HG03025 (cell line): ENCODE measurements at regions not wholly inside any gene's neighbourhood (a gene's known extent, or its start where the extent isn't known, plus 50 kb on each side); places are given as distances from the start of the nearest gene placed in this dataset.
"Not testable (repeated sequence)": the region's sequence is repeated elsewhere in the genome, so short reads cannot be mapped to it uniquely, and the experiment has no call there.

Experiments
- ATAC-seq: cut with Tn5 transposase; IDR thresholded peaks from one replicate; pipeline ENCODE4 v1.9.1; 2021; ENCODE audit warnings: mild to moderate bottlenecking, moderate library complexity; ENCODE audit not compliant: unreplicated experiment, low FRiP score

DNA sequence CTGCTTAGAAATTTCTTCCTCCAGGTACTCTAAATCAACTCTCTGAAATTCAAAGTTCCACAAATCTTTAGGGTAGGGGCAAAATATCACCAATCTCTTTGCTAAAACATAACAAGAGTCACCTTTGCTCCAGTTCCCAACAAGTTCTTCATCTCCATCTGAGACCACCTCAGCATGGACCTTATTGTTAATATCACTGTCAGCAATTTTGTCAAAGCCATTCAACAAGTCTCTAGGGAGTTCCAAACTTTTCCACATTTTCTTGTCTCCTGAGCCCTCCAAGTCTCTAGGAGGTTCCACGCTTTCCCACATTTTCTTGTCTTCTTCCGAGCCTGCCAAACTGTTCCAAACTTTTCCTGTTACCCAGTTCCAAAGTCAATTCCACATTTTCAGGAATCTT lies 255.9 kb downstream of the TDRD15 start:
- ATAC-seq = not testable (repeated sequence)

DNA sequence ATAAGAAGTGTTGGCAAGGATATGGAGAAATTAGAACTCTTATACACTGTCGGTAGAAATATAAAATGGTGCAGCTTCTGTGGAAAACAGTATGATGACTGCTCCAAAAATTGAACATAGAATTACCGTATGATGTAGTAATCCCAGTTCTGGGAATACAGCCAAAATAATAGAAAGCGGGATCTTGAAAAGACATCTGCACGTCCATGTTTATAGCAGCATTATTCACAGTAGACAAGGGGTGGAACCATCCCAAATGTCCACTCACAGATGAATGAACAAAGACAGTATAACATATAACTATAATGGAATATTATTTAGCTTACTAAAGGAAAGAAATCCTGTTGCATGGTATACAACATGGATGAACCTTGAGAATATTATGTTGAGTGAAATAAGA lies 257.7 kb downstream of the TDRD15 start:
- ATAC-seq = no peak

DNA sequence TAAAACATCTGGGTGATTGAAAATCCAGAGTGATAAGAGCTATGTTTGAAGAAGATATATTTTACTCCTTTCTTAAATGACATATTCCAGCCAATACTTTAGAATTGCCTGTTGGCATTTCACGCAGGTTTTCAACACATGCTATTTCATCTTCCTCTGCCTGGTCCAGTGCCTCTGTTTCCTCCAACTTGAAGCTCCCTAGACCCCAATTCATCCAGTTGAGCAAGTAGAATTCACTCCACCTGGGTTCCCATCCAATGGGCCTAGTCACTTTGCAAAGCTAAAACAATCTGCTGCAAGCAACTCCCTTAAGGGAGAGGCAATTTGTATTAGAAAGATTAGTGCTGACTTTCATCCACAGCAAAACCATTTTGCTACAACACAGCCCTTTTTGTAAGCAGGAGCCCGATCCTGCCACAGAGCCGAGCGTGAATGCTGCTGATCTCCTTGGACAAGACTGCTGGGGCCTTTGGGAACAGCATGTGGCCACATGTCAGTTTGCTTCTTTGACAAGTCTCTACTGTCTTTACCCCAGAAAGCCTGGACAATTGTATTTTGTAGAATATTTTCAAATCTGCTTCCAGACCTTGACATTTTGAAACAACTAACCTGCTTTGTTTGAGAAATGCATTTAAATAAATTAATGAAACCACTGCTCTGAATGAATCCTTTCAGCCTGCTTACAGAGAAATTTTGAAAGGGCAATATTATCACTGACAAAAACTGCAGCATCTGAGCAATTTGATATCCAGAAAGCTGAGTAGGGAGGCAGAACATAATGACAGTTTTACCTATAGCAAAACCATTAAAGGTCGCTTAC lies 259.1 kb downstream of the TDRD15 start:
- ATAC-seq = no peak

GRCh38 chr2:21386666-21387065 lies 262.9 kb downstream of the TDRD15 start:
- no peak for ATAC-seq

- ATAC-seq = no peak
Measured at GRCh38 chr2:21392649-21393048, 268.9 kb downstream of the TDRD15 start.

DNA sequence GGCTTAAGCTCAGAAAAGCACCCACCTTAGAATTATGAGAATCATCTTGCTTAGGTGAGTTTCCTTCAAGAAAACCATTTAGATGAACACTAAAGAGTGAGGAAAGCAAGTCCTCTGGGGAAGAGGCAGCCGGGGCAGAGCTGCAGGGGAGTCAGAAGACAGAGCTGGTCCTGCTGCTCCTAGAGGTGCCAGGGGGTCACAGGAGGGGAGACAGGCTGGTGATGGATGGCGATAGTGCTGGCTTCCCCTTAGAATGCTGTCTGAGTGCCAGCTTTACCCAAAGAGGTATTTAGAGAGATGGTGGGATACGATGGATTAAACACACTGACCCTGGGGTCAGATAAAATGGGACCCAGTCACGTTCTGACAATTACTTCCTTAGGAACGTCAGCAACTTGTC lies 269.4 kb downstream of the TDRD15 start:
- no peak for ATAC-seq

DNA sequence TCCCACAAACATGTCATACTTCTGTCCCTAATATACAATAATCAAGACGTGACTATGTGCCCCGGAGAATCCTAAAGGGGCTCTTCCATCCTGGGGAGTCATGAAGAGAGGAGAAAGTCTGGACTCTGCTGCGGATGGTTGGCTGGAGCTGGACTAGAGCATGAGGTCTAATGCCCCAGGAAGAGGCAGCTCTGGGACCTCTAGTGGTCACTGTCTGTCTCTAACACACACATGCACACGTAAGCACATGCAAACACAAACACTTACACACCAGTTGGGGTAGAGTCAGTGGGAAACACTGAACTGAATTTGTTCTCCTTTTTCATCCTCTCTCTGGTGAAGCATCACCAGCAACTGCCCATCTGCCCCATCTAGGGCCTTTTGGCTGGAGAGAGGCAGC lies 271.6 kb downstream of the TDRD15 start:
- ATAC-seq = no peak

- no peak for ATAC-seq
Measured at GRCh38 chr2:21396252-21396651, 272.5 kb downstream of the TDRD15 start.

- no peak for ATAC-seq
Measured at GRCh38 chr2:21401022-21401698, 277.4 kb downstream of the TDRD15 start.

DNA sequence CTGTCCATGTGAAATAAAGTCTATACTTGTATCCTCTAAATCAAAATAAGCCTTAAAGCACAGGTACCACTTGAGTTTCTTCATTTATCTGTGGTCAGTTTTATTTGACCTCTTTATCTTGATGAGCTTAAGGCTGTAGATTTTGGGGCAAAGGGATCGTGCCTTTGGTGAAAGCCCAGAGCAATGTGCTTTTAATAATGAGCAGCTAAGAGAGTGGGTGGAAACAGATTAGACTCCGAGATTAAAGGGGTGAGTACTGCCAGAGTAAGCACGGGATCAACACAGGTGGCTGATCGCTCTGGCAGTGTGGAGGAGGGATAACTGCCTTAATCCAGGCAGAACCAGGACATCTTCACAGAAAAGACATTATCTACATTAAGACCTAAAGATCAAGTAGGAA lies 280.4 kb downstream of the TDRD15 start:
- ATAC-seq = no peak

DNA sequence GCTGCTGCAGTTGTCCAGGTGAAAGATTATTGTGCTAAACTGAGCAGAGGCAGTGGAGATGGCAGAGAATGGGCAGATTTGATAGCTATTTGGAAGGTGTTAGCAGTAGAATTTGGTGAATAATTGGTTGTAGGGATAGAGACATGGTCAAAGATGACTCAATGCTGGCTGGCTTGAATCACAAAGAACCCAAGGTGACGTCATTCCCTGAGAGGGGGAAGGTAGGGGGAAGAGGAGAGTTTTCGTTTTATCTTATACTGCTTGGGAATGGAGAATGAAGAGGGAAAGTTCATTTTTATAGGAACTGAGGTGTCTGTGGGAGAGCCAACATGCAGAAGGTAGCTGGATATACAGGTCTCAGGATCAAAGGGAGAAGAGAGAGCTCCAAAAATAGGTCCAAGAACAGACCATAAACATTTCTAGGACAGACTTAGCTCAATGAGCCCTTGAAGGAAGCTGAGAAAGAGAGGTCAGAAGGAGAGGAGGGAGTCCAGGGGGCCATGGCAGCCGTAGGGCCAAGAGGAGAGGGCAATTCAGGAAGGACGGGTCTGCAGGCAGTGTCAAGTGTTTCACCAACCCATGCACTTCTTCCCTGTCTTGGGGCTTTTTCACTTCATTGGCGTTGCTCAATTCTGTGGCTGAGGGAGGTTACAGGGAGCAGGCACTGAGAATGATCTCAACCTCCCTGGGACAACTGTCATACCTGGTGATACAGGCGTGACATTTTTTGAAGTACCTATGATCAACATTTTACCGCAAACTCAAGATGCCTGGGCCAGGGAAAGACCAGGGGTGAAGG lies 281.3 kb downstream of the TDRD15 start:
- ATAC-seq = no peak

DNA sequence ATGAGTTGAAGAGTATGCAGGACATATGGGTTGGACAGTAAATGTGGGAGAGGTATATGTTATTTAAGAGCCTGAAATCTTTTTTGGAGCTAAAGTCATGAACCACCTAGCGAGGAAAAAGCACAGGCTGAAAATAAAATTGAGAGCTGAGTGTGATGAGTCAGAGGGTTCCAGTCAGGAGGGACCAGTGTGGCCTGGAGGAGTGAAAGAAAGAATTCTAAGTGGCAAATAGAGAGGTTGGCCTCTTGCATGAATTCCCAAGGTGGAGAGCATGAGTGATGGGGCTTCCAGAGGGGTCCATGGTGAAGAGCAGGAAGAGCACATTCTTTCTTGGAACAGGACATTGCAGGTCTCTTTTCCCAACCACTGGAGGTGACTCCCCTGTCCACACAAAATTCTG lies 282.6 kb downstream of the TDRD15 start:
- no peak for ATAC-seq

- ATAC-seq = no peak
Measured at GRCh38 chr2:21406911-21407310, 283.1 kb downstream of the TDRD15 start.

GRCh38 chr2:21407851-21408250 lies 284.1 kb downstream of the TDRD15 start:
- ATAC-seq = no peak

DNA sequence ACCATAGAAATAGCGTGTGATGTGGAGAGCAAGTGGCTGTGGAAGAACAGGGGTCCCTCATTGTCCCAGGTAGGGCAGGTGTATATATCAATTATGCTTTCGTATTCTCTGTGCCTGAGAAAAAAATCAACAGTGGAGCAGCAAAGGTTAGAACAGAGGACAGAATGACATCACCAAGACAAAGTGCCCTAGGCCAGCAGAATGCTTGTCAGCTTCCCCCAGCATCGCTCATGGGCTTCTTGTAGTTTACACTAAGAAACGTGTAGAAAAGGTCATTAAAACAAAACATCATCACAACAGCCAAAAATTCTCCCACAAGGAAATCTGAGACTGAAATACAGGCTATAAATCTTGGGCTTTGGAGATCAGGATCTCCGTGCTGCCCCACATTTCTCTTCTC lies 288.0 kb downstream of the TDRD15 start:
- no peak for ATAC-seq

GRCh38 chr2:21412944-21413443 lies 289.2 kb downstream of the TDRD15 start:
- ATAC-seq = no peak

DNA sequence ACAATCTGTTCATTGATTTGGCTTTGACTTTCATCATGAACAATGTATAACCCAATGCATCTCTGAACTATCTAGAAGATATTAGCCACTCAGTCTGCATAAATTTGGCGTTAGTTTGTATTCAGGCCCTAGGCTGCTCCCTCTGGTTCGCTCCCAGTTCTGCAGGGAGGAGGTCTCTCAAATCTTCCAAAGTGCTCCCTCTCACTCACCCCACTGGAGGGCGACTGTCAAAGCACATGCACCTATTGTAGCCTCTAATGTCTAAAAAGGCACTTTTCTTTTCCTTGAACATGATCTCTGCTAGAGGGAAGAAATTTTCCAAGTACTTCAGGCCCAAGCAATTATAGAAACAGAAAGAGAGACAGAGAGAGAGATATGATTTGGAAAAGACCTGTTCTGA lies 291.5 kb downstream of the TDRD15 start:
- no peak for ATAC-seq

DNA sequence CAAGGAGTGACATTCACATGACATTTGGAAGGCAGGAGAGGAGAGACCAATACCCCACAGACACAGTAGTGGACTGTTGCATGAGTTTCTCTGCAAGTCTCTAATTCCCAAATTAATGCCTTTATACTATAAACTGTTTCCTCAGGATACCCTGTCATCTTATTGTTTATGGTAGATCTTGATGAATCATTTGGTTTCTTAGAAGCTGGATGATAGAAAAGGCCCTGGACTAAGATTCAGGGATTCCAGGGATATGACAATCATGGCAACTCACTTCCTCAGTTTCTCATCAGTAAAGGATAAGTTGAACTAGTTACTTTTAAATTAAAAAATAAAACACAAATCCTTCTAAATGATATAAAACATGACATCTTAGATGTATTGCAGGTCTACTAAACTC lies 292.5 kb downstream of the TDRD15 start:
- no peak for ATAC-seq

DNA sequence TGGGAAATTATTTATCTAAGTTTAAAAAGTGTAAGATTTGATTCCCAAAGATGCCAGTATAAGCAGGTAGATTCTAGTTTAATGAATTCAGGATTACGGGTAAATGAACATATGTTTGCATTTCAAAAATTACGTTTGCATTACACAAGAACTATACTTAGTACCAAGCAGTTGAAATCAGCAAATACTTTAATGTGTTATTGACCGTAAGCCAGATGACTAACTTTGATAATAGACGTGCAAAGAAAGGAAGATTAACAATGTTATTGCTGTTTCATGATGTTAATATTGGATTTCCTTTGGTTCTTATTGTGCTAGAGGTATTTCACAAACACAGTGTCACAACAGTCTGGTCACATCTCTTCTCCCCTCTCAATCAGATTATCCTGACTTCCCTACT lies 294.7 kb downstream of the TDRD15 start:
- ATAC-seq = no peak

DNA sequence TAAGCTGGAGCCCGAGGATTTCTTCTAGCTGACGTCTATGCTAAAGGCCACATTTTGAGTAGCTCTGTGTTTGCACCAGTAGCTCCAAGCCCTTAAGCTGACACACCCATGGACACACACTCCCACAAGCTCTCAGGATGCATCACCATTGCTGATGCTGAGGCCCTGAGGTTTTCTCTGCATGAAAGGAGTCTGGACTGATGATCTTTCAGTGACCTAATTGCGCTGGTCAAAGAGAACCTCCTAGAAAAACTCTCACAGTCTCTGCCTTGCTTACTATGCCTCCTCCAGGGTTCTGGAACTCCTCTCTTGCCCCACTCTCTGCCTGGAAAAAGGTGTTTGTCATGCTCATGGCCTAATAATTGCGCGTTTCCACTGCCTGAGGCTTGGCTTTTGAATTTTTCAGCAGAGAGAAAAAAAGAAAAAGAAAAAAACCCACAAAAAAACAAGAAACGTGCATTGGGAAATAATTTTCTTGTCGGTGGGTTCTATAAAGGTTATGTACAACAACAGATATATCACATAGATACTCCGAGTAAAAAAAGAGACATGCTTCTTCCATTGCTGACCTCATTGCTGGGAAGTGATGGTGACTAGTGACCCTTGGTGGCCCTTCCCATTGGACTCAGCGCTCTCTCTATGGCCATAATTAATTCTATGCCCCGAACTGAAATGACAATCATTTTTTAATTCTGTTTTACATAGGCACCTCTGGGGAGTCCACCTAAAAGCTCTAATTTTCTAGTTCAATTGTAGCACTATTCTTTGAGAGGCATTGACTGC lies 297.0 kb downstream of the TDRD15 start:
- ATAC-seq = no peak
